ENCODE measurements at regions not wholly inside any gene's neighbourhood (a gene's known extent, or its start where the extent isn't known, plus 50 kb on each side); places are given as distances from the start of the nearest gene placed in this dataset.

Small RNAs in the stretch of these regions (small RNA-seq; reads per million reads assigned to genes)
- 0 reads per million in 6 experiments for gene AC025946.2
- gene AL355333.1: 0 reads per million in 6 experiments
- gene CUX2P1: 0 reads per million in 6 experiments
- 0 reads per million in 6 experiments for gene RF00019
- 0 to 7.3 (median 0) reads per million in 6 experiments for gene RNA5SP299
